AG10803 (cell line): ENCODE measurements at regions not wholly inside any gene's neighbourhood (a gene's known extent, or its start where the extent isn't known, plus 50 kb on each side); places are given as distances from the start of the nearest gene placed in this dataset.

Source experiments
- DNase-seq: peaks from one replicate; pipeline ENCODE4 v3.0.0; 2010; ENCODE audit warnings: low read depth
- H3K4me3 ChIP-seq: 2 replicates; pipeline ENCODE4 v1.5.1; 2011; ENCODE audit warnings: mild to moderate bottlenecking, low read length, control low read depth
- CTCF ChIP-seq: conservative IDR thresholded peaks from 2 replicates; pipeline ENCODE4 v1.5.1; 2011; ENCODE audit warnings: mild to moderate bottlenecking, low read length, control low read depth, inconsistent platforms

GRCh38 chr5:58113172-58113571 is 346.7 kb downstream of the PLK2 start:
- no peak for TF ChIP-seq CTCF
- DNase-seq = no peak
- H3K4me3 ChIP-seq = no peak overlapping the region

DNA sequence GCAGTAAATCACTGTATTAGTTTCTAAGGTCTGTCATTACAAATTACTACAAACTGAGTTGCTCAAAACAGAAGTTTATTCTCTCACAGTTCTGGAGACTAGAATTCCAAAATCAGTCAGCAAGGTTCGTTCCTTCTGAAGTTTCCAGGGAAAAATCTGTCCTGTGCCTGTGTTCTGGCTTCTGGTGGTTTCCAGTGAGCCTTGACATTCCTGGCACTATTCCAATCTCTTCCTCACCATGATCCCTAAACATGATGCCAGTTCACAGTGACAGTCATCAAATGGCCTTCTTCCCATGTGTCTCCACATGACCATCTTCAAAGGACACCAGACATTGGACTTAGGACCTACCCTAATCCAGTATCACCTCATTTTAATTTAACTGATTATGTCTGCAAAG is 351.4 kb downstream of the PLK2 start:
- no peak for TF ChIP-seq CTCF
- no peak overlapping the region for H3K4me3 ChIP-seq
- no peak for DNase-seq

- TF ChIP-seq CTCF = no peak
- DNase-seq = no peak
- H3K4me3 ChIP-seq = no peak overlapping the region
Observed at GRCh38 chr5:58107704-58108103, 352.2 kb downstream of the PLK2 start.

- H3K4me3 ChIP-seq = no peak overlapping the region
- TF ChIP-seq CTCF = no peak
- DNase-seq = peak; percentile 30
Observed at GRCh38 chr5:58106754-58107410, 353.0 kb downstream of the PLK2 start.

GRCh38 chr5:58105836-58106235 is 354.1 kb downstream of the PLK2 start:
- no peak for DNase-seq
- no peak overlapping the region for H3K4me3 ChIP-seq
- TF ChIP-seq CTCF = no peak

DNA sequence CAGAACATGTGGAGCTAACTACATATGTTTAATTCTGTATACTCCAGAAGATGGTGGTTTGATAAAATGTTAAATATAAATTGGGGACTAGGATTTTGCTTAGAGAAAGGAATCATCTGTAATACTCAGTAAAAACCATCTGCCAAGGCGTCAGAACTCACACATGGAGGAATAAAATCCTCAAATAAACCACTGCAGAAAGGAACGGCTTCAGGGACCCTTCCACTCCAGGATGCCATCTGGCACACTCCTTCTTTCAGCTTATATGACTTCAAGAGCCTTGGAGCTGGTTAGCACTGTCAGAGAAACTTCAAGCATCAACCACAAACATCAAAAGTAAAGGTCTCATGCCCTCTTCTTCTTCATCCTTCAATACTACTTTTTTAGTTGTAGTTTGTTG is 360.6 kb downstream of the PLK2 start:
- no peak overlapping the region for H3K4me3 ChIP-seq
- TF ChIP-seq CTCF = no peak
- DNase-seq = no peak

- no peak overlapping the region for H3K4me3 ChIP-seq
- TF ChIP-seq CTCF = no peak
- no peak for DNase-seq
Observed at GRCh38 chr5:58094031-58094430, 365.9 kb downstream of the PLK2 start.
